SK-N-SH (cell line): ENCODE measurements at regions not wholly inside any gene's neighbourhood (a gene's known extent, or its start where the extent isn't known, plus 50 kb on each side); places are given as distances from the start of the nearest gene placed in this dataset.

Experiments
- CTCF ChIA-PET: fragments of 300-600, 350-600 bp; formaldehyde crosslinking; extraction: SDS; loops from one replicate; lab custom pipeline; 2021; lab: Yijun Ruan, JAX
- POLR2A ChIA-PET: fragments of 350-600 bp; sonication (Branson Sonifier 250); formaldehyde crosslinking; extraction: SDS; loops from one replicate; lab custom pipeline; 2020; ENCODE audit warnings: antibody characterized with exemption, inconsistent platforms; lab: Yijun Ruan, JAX
- DNase-seq: peaks from one replicate; pipeline ENCODE4 v3.0.0; 2012
- H2AFZ ChIP-seq: fragments of 200-600 bp; sonication (generic); 2 replicates; pipeline ENCODE4 v1.8.1; 2016; ENCODE audit warnings: antibody characterized with exemption, mild to moderate bottlenecking, low read depth
- H3F3A ChIP-seq: fragments of 200-600 bp; sonication (generic); replicated peaks from 2 replicates; pipeline ENCODE3; 2016; ENCODE audit warnings: antibody characterized with exemption, mild to moderate bottlenecking; ENCODE audit not compliant: insufficient read depth
- H3K27ac ChIP-seq, 2 experiments: fragments of 200-500 bp in 1 of 2; fragments of 200-600 bp in 1 of 2; sonication (Bioruptor generic) in 1 of 2; sonication (generic), shearing (Covaris generic) in 1 of 2; 2 replicates each; pipeline versions ENCODE4 v1.5.1 to v1.6.1; 2014 to 2016; ENCODE audit warnings: low read depth in 2 of 2, inconsistent platforms in 1 of 2, low read length in 1 of 2, mild to moderate bottlenecking in 1 of 2, mixed read lengths in 1 of 2
- H3K27me3 ChIP-seq: fragments of 200-600 bp; sonication (generic), shearing (Covaris generic); 2 replicates; pipeline ENCODE4 v1.6.1; 2016; ENCODE audit warnings: mixed run types; ENCODE audit not compliant: insufficient read depth
- H3K36me3 ChIP-seq, 2 experiments: fragments of 200-500 bp in 1 of 2; fragments of 200-600 bp in 1 of 2; sonication (Bioruptor generic) in 1 of 2; sonication (generic) in 1 of 2; replicated peaks in 1 of 2; 2 replicates each; pipeline versions ENCODE3 to v1.5.1; 2014 to 2016; ENCODE audit warnings: low read length in 1 of 2, mild to moderate bottlenecking in 1 of 2; ENCODE audit not compliant: insufficient read depth in 2 of 2, control insufficient read depth in 1 of 2
- H3K4me1 ChIP-seq, 2 experiments: fragments of 200-500 bp in 1 of 2; fragments of 200-600 bp in 1 of 2; sonication (Bioruptor generic) in 1 of 2; sonication (generic), shearing (Covaris generic) in 1 of 2; 2 replicates each; pipeline versions ENCODE4 v1.5.1 to v1.6.1; 2014 to 2016; ENCODE audit warnings: low read depth in 1 of 2, low read length in 1 of 2, mixed run types in 1 of 2; ENCODE audit not compliant: insufficient read depth in 2 of 2, control insufficient read depth in 1 of 2
- H3K4me2 ChIP-seq: fragments of 200-600 bp; sonication (generic), shearing (Covaris generic); 2 replicates; pipeline ENCODE4 v1.6.1; 2017; ENCODE audit warnings: mixed run types
- H3K4me3 ChIP-seq, 2 experiments: fragments of 200-500 bp in 1 of 2; fragments of 200-600 bp in 1 of 2; sonication (Bioruptor generic) in 1 of 2; sonication (generic), shearing (Covaris generic) in 1 of 2; 2 replicates each; pipeline versions ENCODE4 v1.5.1 to v1.8.1; 2014 to 2016; ENCODE audit warnings: low read depth in 2 of 2, inconsistent platforms in 1 of 2, low read length in 1 of 2, mild to moderate bottlenecking in 1 of 2, mixed read lengths in 1 of 2, moderate library complexity in 1 of 2
- H3K79me2 ChIP-seq: fragments of 200-600 bp; sonication (generic); 2 replicates; pipeline ENCODE4 v1.8.1; 2017; ENCODE audit warnings: mild to moderate bottlenecking; ENCODE audit not compliant: insufficient read depth
- H3K9ac ChIP-seq: fragments of 200-600 bp; sonication (generic); 2 replicates; pipeline ENCODE4 v1.6.1; 2017; ENCODE audit warnings: mixed run types
- H3K9me2 ChIP-seq: fragments of 200-600 bp; sonication (generic); 2 replicates; pipeline ENCODE4 v1.6.1; 2017; ENCODE audit warnings: mixed run types
- H3K9me3 ChIP-seq: fragments of 200-600 bp; sonication (generic); 2 replicates; pipeline ENCODE4 v1.6.1; 2017; ENCODE audit warnings: mixed run types, mild to moderate bottlenecking, moderate library complexity
- H4K20me1 ChIP-seq: fragments of 200-600 bp; sonication (generic); 2 replicates; pipeline ENCODE4 v1.6.1; 2017; ENCODE audit warnings: mild to moderate bottlenecking, mixed run types; ENCODE audit not compliant: insufficient read depth
- FOXJ3 ChIP-seq: sonication (generic); formaldehyde crosslinking; IDR thresholded peaks from 2 replicates; pipeline ENCODE4 v1.5.1; 2020; ENCODE audit warnings: mild to moderate bottlenecking, missing genetic modification reagents
- IRF3 ChIP-seq: fragments of 150-350 bp; IDR thresholded peaks from 2 replicates; pipeline ENCODE4 v1.6.1; 2016; ENCODE audit warnings: mild to moderate bottlenecking, low read depth, low read length
- JUND ChIP-seq: IDR thresholded peaks from 2 replicates; pipeline ENCODE4 v1.4.0; 2012
- MXI1 ChIP-seq: IDR thresholded peaks from 2 replicates; pipeline ENCODE4 v1.6.1; 2012; ENCODE audit warnings: mild to moderate bottlenecking, low read depth, low read length, improper control_type of control experiment
- NRF1 ChIP-seq: IDR thresholded peaks from 2 replicates; pipeline ENCODE4 v1.6.1; 2012; ENCODE audit warnings: low read depth, mild to moderate bottlenecking, low read length
- PBX3 ChIP-seq: IDR thresholded peaks from 2 replicates; pipeline ENCODE4; 2012
- POLR2AphosphoS5 ChIP-seq: IDR thresholded peaks from 2 replicates; pipeline ENCODE4 v1.6.1; 2012; ENCODE audit warnings: low read depth, low read length
- RCOR1 ChIP-seq: fragments of 150-350 bp; IDR thresholded peaks from 2 replicates; pipeline ENCODE4 v1.6.1; 2017; ENCODE audit warnings: antibody characterized with exemption, low read length
- SIN3A ChIP-seq: IDR thresholded peaks from 2 replicates; pipeline ENCODE4 v1.6.1; 2012; ENCODE audit warnings: low read depth, mild to moderate bottlenecking, low read length, moderate library complexity, borderline replicate concordance
- SMC3 ChIP-seq: IDR thresholded peaks from 2 replicates; pipeline ENCODE4 v1.6.1; 2012; ENCODE audit warnings: low read depth, low read length, improper control_type of control experiment
- TEAD4 ChIP-seq: IDR thresholded peaks from 2 replicates; pipeline ENCODE4 v1.4.0; 2012; ENCODE audit warnings: mild to moderate bottlenecking, borderline replicate concordance; ENCODE audit not compliant: insufficient read depth
- YY1 ChIP-seq: IDR thresholded peaks from 2 replicates; pipeline ENCODE4 v1.4.0; 2012; ENCODE audit warnings: low read depth, mild to moderate bottlenecking
- ZBTB33 ChIP-seq: IDR thresholded peaks from 2 replicates; pipeline ENCODE4 v1.4.0; 2012; ENCODE audit warnings: low read depth, borderline replicate concordance
- WGBS: methylation state at CpG from one replicate; pipeline ENCODE4 v1.1.6; 2017; ENCODE audit warnings: low lambda C conversion rate; 5-methylcytosine and 5-hydroxymethylcytosine counted together

- H3K79me2 ChIP-seq: no peaks in the 10 kb centered on the region
- ChIA-PET CTCF (no interaction called here), POLR2A (no interaction called here)
Measured at GRCh38 chr12:125461831-125462230, 396.6 kb downstream of the AACS start.

GRCh38 chr12:125463386-125463785, 398.2 kb downstream of the AACS start:
- Histone ChIP-seq H3K79me2 (no peaks in the 10 kb centered on the region), H3K27me3 (no peaks in the 10 kb centered on the region), H3F3A (no peaks in the 10 kb centered on the region), H3K4me2 (no peak overlapping the region), H2AFZ (no peak overlapping the region), H3K36me3 (no peaks in the 10 kb centered on the region), H3K4me3 (no peak overlapping the region), H3K9me3 (no peaks in the 10 kb centered on the region), H3K9me2 (no peaks in the 10 kb centered on the region), H4K20me1 (no peaks in the 10 kb centered on the region), H3K27ac (no peak overlapping the region), H3K4me1 (no peaks in the 10 kb centered on the region; a peak in 1 of 4 replicates), H3K9ac (no peak overlapping the region)
- TF ChIP-seq PBX3 (no peak), ZBTB33 (no peak), POLR2AphosphoS5 (no peak), SIN3A (no peak), MXI1 (no peak), JUND (no peak), SMC3 (no peak), YY1 (no peak), IRF3 (no peak)
- CTCF ChIA-PET: no interaction called here
- WGBS: 7% methylated on average over 2 of the region's 2 CpGs
- DNase-seq: no peak
- POLR2A ChIA-PET: no interaction called here

More at GRCh38 chr12:125461831-125462230, 396.6 kb downstream of the AACS start:
- Histone ChIP-seq H3F3A (no peaks in the 10 kb centered on the region), H3K4me3 (no peak overlapping the region), H2AFZ (no peak overlapping the region), H3K4me1 (no peaks in the 10 kb centered on the region; a peak in 1 of 4 replicates), H3K36me3 (no peaks in the 10 kb centered on the region), H3K9ac (no peak overlapping the region), H3K9me2 (no peaks in the 10 kb centered on the region), H3K9me3 (no peaks in the 10 kb centered on the region), H3K27ac (no peak overlapping the region), H3K4me2 (no peak overlapping the region), H4K20me1 (no peaks in the 10 kb centered on the region), H3K27me3 (no peaks in the 10 kb centered on the region)
- TF ChIP-seq TEAD4 (no peak), YY1 (no peak), FOXJ3 (CRISPR knock-in tag) (no peak), NRF1 (no peak), RCOR1 (no peak)
- 13% methylated on average over 5 of the region's 5 CpGs for WGBS
- no peak for DNase-seq
